SK-N-SH (cell line): ENCODE measurements at regions not wholly inside any gene's neighbourhood (a gene's known extent, or its start where the extent isn't known, plus 50 kb on each side); places are given as distances from the start of the nearest gene placed in this dataset.

Source experiments
- CTCF ChIA-PET: fragments of 300-600, 350-600 bp; formaldehyde crosslinking; extraction: SDS; loops from one replicate; lab custom pipeline; 2021; lab: Yijun Ruan, JAX
- POLR2A ChIA-PET: fragments of 350-600 bp; sonication (Branson Sonifier 250); formaldehyde crosslinking; extraction: SDS; loops from one replicate; lab custom pipeline; 2020; ENCODE audit warnings: antibody characterized with exemption, inconsistent platforms; lab: Yijun Ruan, JAX
- DNase-seq: peaks from one replicate; pipeline ENCODE4 v3.0.0; 2012
- H2AFZ ChIP-seq: fragments of 200-600 bp; sonication (generic); 2 replicates; pipeline ENCODE4 v1.8.1; 2016; ENCODE audit warnings: antibody characterized with exemption, mild to moderate bottlenecking, low read depth
- H3F3A ChIP-seq: fragments of 200-600 bp; sonication (generic); replicated peaks from 2 replicates; pipeline ENCODE3; 2016; ENCODE audit warnings: antibody characterized with exemption, mild to moderate bottlenecking; ENCODE audit not compliant: insufficient read depth
- H3K27ac ChIP-seq, 2 experiments: fragments of 200-500 bp in 1 of 2; fragments of 200-600 bp in 1 of 2; sonication (Bioruptor generic) in 1 of 2; sonication (generic), shearing (Covaris generic) in 1 of 2; 2 replicates each; pipeline versions ENCODE4 v1.5.1 to v1.6.1; 2014 to 2016; ENCODE audit warnings: low read depth in 2 of 2, inconsistent platforms in 1 of 2, low read length in 1 of 2, mild to moderate bottlenecking in 1 of 2, mixed read lengths in 1 of 2
- H3K27me3 ChIP-seq: fragments of 200-600 bp; sonication (generic), shearing (Covaris generic); 2 replicates; pipeline ENCODE4 v1.6.1; 2016; ENCODE audit warnings: mixed run types; ENCODE audit not compliant: insufficient read depth
- H3K36me3 ChIP-seq, 2 experiments: fragments of 200-500 bp in 1 of 2; fragments of 200-600 bp in 1 of 2; sonication (Bioruptor generic) in 1 of 2; sonication (generic) in 1 of 2; replicated peaks in 1 of 2; 2 replicates each; pipeline versions ENCODE3 to v1.5.1; 2014 to 2016; ENCODE audit warnings: low read length in 1 of 2, mild to moderate bottlenecking in 1 of 2; ENCODE audit not compliant: insufficient read depth in 2 of 2, control insufficient read depth in 1 of 2
- H3K4me1 ChIP-seq, 2 experiments: fragments of 200-500 bp in 1 of 2; fragments of 200-600 bp in 1 of 2; sonication (Bioruptor generic) in 1 of 2; sonication (generic), shearing (Covaris generic) in 1 of 2; 2 replicates each; pipeline versions ENCODE4 v1.5.1 to v1.6.1; 2014 to 2016; ENCODE audit warnings: low read depth in 1 of 2, low read length in 1 of 2, mixed run types in 1 of 2; ENCODE audit not compliant: insufficient read depth in 2 of 2, control insufficient read depth in 1 of 2
- H3K4me2 ChIP-seq: fragments of 200-600 bp; sonication (generic), shearing (Covaris generic); 2 replicates; pipeline ENCODE4 v1.6.1; 2017; ENCODE audit warnings: mixed run types
- H3K4me3 ChIP-seq, 2 experiments: fragments of 200-500 bp in 1 of 2; fragments of 200-600 bp in 1 of 2; sonication (Bioruptor generic) in 1 of 2; sonication (generic), shearing (Covaris generic) in 1 of 2; 2 replicates each; pipeline versions ENCODE4 v1.5.1 to v1.8.1; 2014 to 2016; ENCODE audit warnings: low read depth in 2 of 2, inconsistent platforms in 1 of 2, low read length in 1 of 2, mild to moderate bottlenecking in 1 of 2, mixed read lengths in 1 of 2, moderate library complexity in 1 of 2
- H3K79me2 ChIP-seq: fragments of 200-600 bp; sonication (generic); 2 replicates; pipeline ENCODE4 v1.8.1; 2017; ENCODE audit warnings: mild to moderate bottlenecking; ENCODE audit not compliant: insufficient read depth
- H3K9ac ChIP-seq: fragments of 200-600 bp; sonication (generic); 2 replicates; pipeline ENCODE4 v1.6.1; 2017; ENCODE audit warnings: mixed run types
- H3K9me2 ChIP-seq: fragments of 200-600 bp; sonication (generic); 2 replicates; pipeline ENCODE4 v1.6.1; 2017; ENCODE audit warnings: mixed run types
- H3K9me3 ChIP-seq: fragments of 200-600 bp; sonication (generic); 2 replicates; pipeline ENCODE4 v1.6.1; 2017; ENCODE audit warnings: mixed run types, mild to moderate bottlenecking, moderate library complexity
- H4K20me1 ChIP-seq: fragments of 200-600 bp; sonication (generic); 2 replicates; pipeline ENCODE4 v1.6.1; 2017; ENCODE audit warnings: mild to moderate bottlenecking, mixed run types; ENCODE audit not compliant: insufficient read depth
- ELF1 ChIP-seq: IDR thresholded peaks from 2 replicates; pipeline ENCODE4 v1.4.0; 2012
- EP300 ChIP-seq, 2 experiments: IDR thresholded peaks; 2 replicates each; pipeline versions ENCODE4 v1.4.0 to v1.6.1; 2012; ENCODE audit warnings: borderline replicate concordance in 1 of 2, low read depth in 1 of 2, low read length in 1 of 2
- EZH2phosphoT487 ChIP-seq: fragments of 200-600 bp; sonication (generic); IDR thresholded peaks from 2 replicates; pipeline ENCODE4 v1.6.1; 2017; ENCODE audit warnings: low read depth, mixed run types, mild to moderate bottlenecking, antibody characterized with exemption, moderate library complexity, borderline replicate concordance
- FOSL2 ChIP-seq: IDR thresholded peaks from 2 replicates; pipeline ENCODE4 v1.4.0; 2012; ENCODE audit warnings: low read depth, mild to moderate bottlenecking, moderate library complexity, borderline replicate concordance
- FOXJ3 ChIP-seq: sonication (generic); formaldehyde crosslinking; IDR thresholded peaks from 2 replicates; pipeline ENCODE4 v1.5.1; 2020; ENCODE audit warnings: mild to moderate bottlenecking, missing genetic modification reagents
- JUND ChIP-seq: IDR thresholded peaks from 2 replicates; pipeline ENCODE4 v1.4.0; 2012
- MEF2A ChIP-seq: IDR thresholded peaks from 2 replicates; pipeline ENCODE4 v1.4.0; 2012; ENCODE audit warnings: low read depth, borderline replicate concordance
- MXI1 ChIP-seq: IDR thresholded peaks from 2 replicates; pipeline ENCODE4 v1.6.1; 2012; ENCODE audit warnings: mild to moderate bottlenecking, low read depth, low read length, improper control_type of control experiment
- NFIC ChIP-seq: IDR thresholded peaks from 2 replicates; pipeline ENCODE4 v1.4.0; 2012; ENCODE audit warnings: borderline replicate concordance
- NRF1 ChIP-seq: IDR thresholded peaks from 2 replicates; pipeline ENCODE4 v1.6.1; 2012; ENCODE audit warnings: low read depth, mild to moderate bottlenecking, low read length
- RAD21 ChIP-seq: IDR thresholded peaks from 2 replicates; pipeline ENCODE4 v1.6.1; 2012; ENCODE audit warnings: mild to moderate bottlenecking, low read length
- RCOR1 ChIP-seq: fragments of 150-350 bp; IDR thresholded peaks from 2 replicates; pipeline ENCODE4 v1.6.1; 2017; ENCODE audit warnings: antibody characterized with exemption, low read length
- RFX5 ChIP-seq: IDR thresholded peaks from 2 replicates; pipeline ENCODE4 v1.6.1; 2012; ENCODE audit warnings: mild to moderate bottlenecking, improper control_type of control experiment, low read length
- RXRA ChIP-seq: IDR thresholded peaks from 2 replicates; pipeline ENCODE4 v1.4.0; 2012; ENCODE audit warnings: low read depth, mild to moderate bottlenecking, borderline replicate concordance
- TCF12 ChIP-seq: IDR thresholded peaks from 2 replicates; pipeline ENCODE4 v1.4.0; 2012
- TEAD4 ChIP-seq: IDR thresholded peaks from 2 replicates; pipeline ENCODE4 v1.4.0; 2012; ENCODE audit warnings: mild to moderate bottlenecking, borderline replicate concordance; ENCODE audit not compliant: insufficient read depth
- YY1 ChIP-seq: IDR thresholded peaks from 2 replicates; pipeline ENCODE4 v1.4.0; 2012; ENCODE audit warnings: low read depth, mild to moderate bottlenecking
- WGBS: methylation state at CpG from one replicate; pipeline ENCODE4 v1.1.6; 2017; ENCODE audit warnings: low lambda C conversion rate; 5-methylcytosine and 5-hydroxymethylcytosine counted together
- TF ChIP-seq, protein P1 (sequence below): IDR thresholded peaks from 2 replicates; pipeline ENCODE4; 2012
- TF ChIP-seq, protein P2 (sequence below): fragments of 200-600 bp; sonication (generic); IDR thresholded peaks from 2 replicates; pipeline ENCODE4 v1.6.1; 2017; ENCODE audit warnings: antibody characterized with exemption, mild to moderate bottlenecking, moderate library complexity
- TF ChIP-seq, protein P3 (sequence below): fragments of 150-350 bp; IDR thresholded peaks from 2 replicates; pipeline ENCODE4 v1.6.1; 2017; ENCODE audit warnings: antibody characterized with exemption, low read length, low read depth, borderline replicate concordance
- TF ChIP-seq, protein P4 (sequence below): IDR thresholded peaks from 2 replicates; pipeline ENCODE4 v1.4.0; 2012; ENCODE audit warnings: low read depth, borderline replicate concordance
- TF ChIP-seq, protein P5 (sequence below): fragments of 150-350 bp; IDR thresholded peaks from 2 replicates; pipeline ENCODE4 v1.6.1; 2016; ENCODE audit warnings: mild to moderate bottlenecking, low read depth, low read length

DNA sequence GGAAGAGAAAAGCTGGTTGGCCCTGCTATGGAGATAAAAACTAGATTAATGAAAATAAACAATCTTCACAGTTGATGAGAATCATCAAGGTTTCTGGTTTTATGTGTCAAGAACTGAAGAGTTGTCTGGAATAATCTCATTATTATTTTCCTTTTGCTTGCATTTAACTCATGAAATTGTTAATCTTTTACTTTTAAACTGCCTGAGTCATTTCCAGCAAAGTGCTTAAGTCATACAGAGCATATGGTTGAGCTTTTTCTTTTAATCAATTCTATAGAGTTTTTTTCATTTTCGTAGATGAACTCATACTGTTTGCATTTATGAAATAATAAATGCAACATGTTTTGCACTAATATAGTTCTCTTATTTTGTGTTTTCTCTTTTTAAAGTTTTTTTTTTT, 747.9 kb downstream of the NXPH1 start:
- Histone ChIP-seq H3K4me2 (no peak overlapping the region), H3K4me3 (no peak overlapping the region), H3K9ac (no peak overlapping the region), H3F3A (no peaks in the 10 kb centered on the region), H2AFZ (no peak overlapping the region), H3K9me2 (no peaks in the 10 kb centered on the region), H3K9me3 (no peaks in the 10 kb centered on the region; the same call in 1 of the 2 replicates), H3K27ac (no peak overlapping the region), H4K20me1 (no peaks in the 10 kb centered on the region), H3K36me3 (no peaks in the 10 kb centered on the region), H3K4me1 (peaks cover 0 to 2% of the 10 kb centered on the region in 2 experiments; a peak in 1 of 4 replicates), H3K27me3 (no peaks in the 10 kb centered on the region), H3K79me2 (no peaks in the 10 kb centered on the region)
- 28% methylated on average over 1 of the region's 1 CpG for WGBS
- ChIA-PET POLR2A (no interaction called here), CTCF (interaction anchor here (0.9 to 1.6 kb wide), 2 partner anchors 11 to 21 kb away, joined by 4 to 6 read pairs; no protein-coding TSS in a partner anchor)
- TF ChIP-seq TCF12 = no peak
- TF ChIP-seq MXI1 = no peak
- TF ChIP-seq EZH2phosphoT487 = no peak
- TF ChIP-seq, protein P1, sequence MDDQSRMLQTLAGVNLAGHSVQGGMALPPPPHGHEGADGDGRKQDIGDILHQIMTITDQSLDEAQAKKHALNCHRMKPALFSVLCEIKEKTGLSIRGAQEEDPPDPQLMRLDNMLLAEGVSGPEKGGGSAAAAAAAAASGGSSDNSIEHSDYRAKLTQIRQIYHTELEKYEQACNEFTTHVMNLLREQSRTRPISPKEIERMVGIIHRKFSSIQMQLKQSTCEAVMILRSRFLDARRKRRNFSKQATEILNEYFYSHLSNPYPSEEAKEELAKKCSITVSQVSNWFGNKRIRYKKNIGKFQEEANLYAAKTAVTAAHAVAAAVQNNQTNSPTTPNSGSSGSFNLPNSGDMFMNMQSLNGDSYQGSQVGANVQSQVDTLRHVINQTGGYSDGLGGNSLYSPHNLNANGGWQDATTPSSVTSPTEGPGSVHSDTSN = no peak
- no peak for TF ChIP-seq NFIC
- TF ChIP-seq FOSL2 = no peak
- no peak for TF ChIP-seq RAD21
- TF ChIP-seq, protein P2, sequence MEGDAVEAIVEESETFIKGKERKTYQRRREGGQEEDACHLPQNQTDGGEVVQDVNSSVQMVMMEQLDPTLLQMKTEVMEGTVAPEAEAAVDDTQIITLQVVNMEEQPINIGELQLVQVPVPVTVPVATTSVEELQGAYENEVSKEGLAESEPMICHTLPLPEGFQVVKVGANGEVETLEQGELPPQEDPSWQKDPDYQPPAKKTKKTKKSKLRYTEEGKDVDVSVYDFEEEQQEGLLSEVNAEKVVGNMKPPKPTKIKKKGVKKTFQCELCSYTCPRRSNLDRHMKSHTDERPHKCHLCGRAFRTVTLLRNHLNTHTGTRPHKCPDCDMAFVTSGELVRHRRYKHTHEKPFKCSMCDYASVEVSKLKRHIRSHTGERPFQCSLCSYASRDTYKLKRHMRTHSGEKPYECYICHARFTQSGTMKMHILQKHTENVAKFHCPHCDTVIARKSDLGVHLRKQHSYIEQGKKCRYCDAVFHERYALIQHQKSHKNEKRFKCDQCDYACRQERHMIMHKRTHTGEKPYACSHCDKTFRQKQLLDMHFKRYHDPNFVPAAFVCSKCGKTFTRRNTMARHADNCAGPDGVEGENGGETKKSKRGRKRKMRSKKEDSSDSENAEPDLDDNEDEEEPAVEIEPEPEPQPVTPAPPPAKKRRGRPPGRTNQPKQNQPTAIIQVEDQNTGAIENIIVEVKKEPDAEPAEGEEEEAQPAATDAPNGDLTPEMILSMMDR = no peak
- TF ChIP-seq, protein P3, sequence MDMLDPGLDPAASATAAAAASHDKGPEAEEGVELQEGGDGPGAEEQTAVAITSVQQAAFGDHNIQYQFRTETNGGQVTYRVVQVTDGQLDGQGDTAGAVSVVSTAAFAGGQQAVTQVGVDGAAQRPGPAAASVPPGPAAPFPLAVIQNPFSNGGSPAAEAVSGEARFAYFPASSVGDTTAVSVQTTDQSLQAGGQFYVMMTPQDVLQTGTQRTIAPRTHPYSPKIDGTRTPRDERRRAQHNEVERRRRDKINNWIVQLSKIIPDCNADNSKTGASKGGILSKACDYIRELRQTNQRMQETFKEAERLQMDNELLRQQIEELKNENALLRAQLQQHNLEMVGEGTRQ = no peak
- no peak for TF ChIP-seq MEF2A
- no peak for TF ChIP-seq TEAD4
- TF ChIP-seq, protein P4, sequence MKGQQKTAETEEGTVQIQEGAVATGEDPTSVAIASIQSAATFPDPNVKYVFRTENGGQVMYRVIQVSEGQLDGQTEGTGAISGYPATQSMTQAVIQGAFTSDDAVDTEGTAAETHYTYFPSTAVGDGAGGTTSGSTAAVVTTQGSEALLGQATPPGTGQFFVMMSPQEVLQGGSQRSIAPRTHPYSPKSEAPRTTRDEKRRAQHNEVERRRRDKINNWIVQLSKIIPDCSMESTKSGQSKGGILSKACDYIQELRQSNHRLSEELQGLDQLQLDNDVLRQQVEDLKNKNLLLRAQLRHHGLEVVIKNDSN = no peak
- DNase-seq = no peak

DNA sequence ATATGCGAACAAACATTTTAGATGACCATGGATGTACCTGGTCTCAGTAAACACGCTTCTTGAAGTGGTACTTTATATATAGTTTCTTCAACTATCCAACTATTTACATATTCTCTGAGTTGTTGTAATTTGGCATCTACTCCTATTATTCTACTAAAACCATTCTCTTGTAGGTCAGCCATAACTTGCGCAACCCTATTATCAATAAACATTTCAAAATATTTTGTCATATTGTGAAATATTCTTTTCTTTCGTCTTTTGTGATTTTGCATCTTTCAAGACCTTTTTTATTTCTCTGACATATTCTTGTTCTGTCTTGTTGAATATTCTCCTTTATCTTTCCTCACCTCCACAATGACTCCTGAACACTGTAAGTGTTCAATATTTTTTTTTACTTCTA, 753.3 kb downstream of the NXPH1 start:
- Histone ChIP-seq H3K4me2 (no peak overlapping the region), H3K9me2 (no peaks in the 10 kb centered on the region), H3K9me3 (no peaks in the 10 kb centered on the region), H3K4me1 (no peaks in the 10 kb centered on the region), H3K9ac (no peak overlapping the region), H3K27ac (no peak overlapping the region), H3K79me2 (no peaks in the 10 kb centered on the region), H4K20me1 (no peaks in the 10 kb centered on the region), H3K27me3 (no peaks in the 10 kb centered on the region), H3K4me3 (no peak overlapping the region), H3F3A (no peaks in the 10 kb centered on the region), H2AFZ (no peak overlapping the region), H3K36me3 (no peaks in the 10 kb centered on the region)
- WGBS = 61% methylated on average over 4 of the region's 4 CpGs
- CTCF ChIA-PET = interaction anchor here (0.9 kb wide), 1 partner anchor 26 kb away, joined by 3 read pairs; no protein-coding TSS in a partner anchor
- no peak for DNase-seq
- POLR2A ChIA-PET = no interaction called here
- TF ChIP-seq ELF1 = no peak
- TF ChIP-seq FOXJ3 (CRISPR knock-in tag) = no peak
- no peak for TF ChIP-seq RFX5
- TF ChIP-seq NRF1 = no peak
- no peak for TF ChIP-seq JUND
- TF ChIP-seq, protein P5, sequence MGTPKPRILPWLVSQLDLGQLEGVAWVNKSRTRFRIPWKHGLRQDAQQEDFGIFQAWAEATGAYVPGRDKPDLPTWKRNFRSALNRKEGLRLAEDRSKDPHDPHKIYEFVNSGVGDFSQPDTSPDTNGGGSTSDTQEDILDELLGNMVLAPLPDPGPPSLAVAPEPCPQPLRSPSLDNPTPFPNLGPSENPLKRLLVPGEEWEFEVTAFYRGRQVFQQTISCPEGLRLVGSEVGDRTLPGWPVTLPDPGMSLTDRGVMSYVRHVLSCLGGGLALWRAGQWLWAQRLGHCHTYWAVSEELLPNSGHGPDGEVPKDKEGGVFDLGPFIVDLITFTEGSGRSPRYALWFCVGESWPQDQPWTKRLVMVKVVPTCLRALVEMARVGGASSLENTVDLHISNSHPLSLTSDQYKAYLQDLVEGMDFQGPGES = no peak
- no peak for TF ChIP-seq RCOR1
- TF ChIP-seq, protein P2 = no peak
- TF ChIP-seq YY1 = no peak
- no peak for TF ChIP-seq RXRA
- TF ChIP-seq EP300 (IDR thresholded peaks at IDR 0.05; ENCODE audit: borderline replicate concordance in 1 of 2, low read depth in 1 of 2, low read length in 1 of 2) = no peak
